Liver (tissue), 8 donors: ENCODE measurements at regions not wholly inside any gene's neighbourhood (a gene's known extent, or its start where the extent isn't known, plus 50 kb on each side); places are given as distances from the start of the nearest gene placed in this dataset.

ENCODE experiments used
- DNase-seq: peaks from one replicate; pipeline ENCODE4 v3.0.0-alpha.2; 2017; ENCODE audit warnings: low spot score
- H3K27ac ChIP-seq, 2 donors: one replicate each; pipeline ENCODE4 v1.7.0; 2013; ENCODE audit warnings: inconsistent platforms in 2 of 2, low read length in 2 of 2, control low read depth in 1 of 2, low read depth in 1 of 2, mild to moderate bottlenecking in 1 of 2
- H3K27me3 ChIP-seq, 4 donors: one replicate each; pipeline versions ENCODE4 v1.6.1 to v1.7.0; 2013; ENCODE audit warnings: low read length in 3 of 4, inconsistent platforms in 1 of 4, mild to moderate bottlenecking in 1 of 4, moderate library complexity in 1 of 4; ENCODE audit not compliant: control insufficient read depth in 4 of 4, insufficient read depth in 4 of 4
- H3K36me3 ChIP-seq, 4 donors: one replicate each; pipeline versions ENCODE4 v1.6.1 to v1.7.0; 2013; ENCODE audit warnings: low read length in 3 of 4, mild to moderate bottlenecking in 3 of 4, low read depth in 1 of 4, moderate library complexity in 1 of 4; ENCODE audit not compliant: control insufficient read depth in 4 of 4, insufficient read depth in 3 of 4
- H3K4me1 ChIP-seq, 4 donors: one replicate each; pipeline versions ENCODE4 v1.6.1 to v1.7.0; 2013; ENCODE audit warnings: low read length in 3 of 4, mild to moderate bottlenecking in 3 of 4, moderate library complexity in 1 of 4; ENCODE audit not compliant: control insufficient read depth in 4 of 4, insufficient read depth in 4 of 4
- H3K4me3 ChIP-seq, 3 donors: one replicate each; pipeline versions ENCODE4 v1.6.1 to v1.7.0; 2013; ENCODE audit warnings: low read length in 3 of 3, control low read depth in 1 of 3, low read depth in 1 of 3, mild to moderate bottlenecking in 1 of 3
- H3K9ac ChIP-seq, 2 donors: one replicate each; pipeline ENCODE4 v1.7.0; 2013; ENCODE audit warnings: low read length in 2 of 2, mild to moderate bottlenecking in 2 of 2, moderate library complexity in 2 of 2, control low read depth in 1 of 2, low read depth in 1 of 2
- H3K9me3 ChIP-seq, 4 donors: one replicate each; pipeline versions ENCODE4 v1.6.1 to v1.7.0; 2013; ENCODE audit warnings: low read length in 3 of 4; ENCODE audit not compliant: control insufficient read depth in 4 of 4
- EGR1 ChIP-seq, 2 donors: IDR thresholded peaks; 2 replicates each; pipeline ENCODE4 v1.6.1; 2016 to 2018; ENCODE audit warnings: antibody characterized with exemption in 2 of 2, low read depth in 2 of 2
- FOXA1 ChIP-seq: IDR thresholded peaks from 2 replicates; pipeline ENCODE4 v1.6.1; 2016; ENCODE audit warnings: antibody characterized with exemption
- FOXA2 ChIP-seq: IDR thresholded peaks from 2 replicates; pipeline ENCODE4 v1.6.1; 2016; ENCODE audit warnings: antibody characterized with exemption
- GABPA ChIP-seq, 2 donors: IDR thresholded peaks in 1 of 2; conservative IDR thresholded peaks in 1 of 2; 2 replicates each; pipeline ENCODE4 v1.6.1; 2016; ENCODE audit warnings: antibody characterized with exemption in 2 of 2, mild to moderate bottlenecking in 1 of 2, moderate library complexity in 1 of 2
- HNF4A ChIP-seq, 2 donors: conservative IDR thresholded peaks; 2 replicates each; pipeline ENCODE4 v1.6.1; 2016; ENCODE audit warnings: antibody characterized with exemption in 2 of 2, mild to moderate bottlenecking in 2 of 2
- HNF4G ChIP-seq: IDR thresholded peaks from 2 replicates; pipeline ENCODE4 v1.6.1; 2016; ENCODE audit warnings: antibody characterized with exemption
- NR2F2 ChIP-seq: IDR thresholded peaks from 2 replicates; pipeline ENCODE4 v1.6.1; 2016; ENCODE audit warnings: antibody characterized with exemption
- RAD21 ChIP-seq, 2 donors: IDR thresholded peaks; 2 replicates each; pipeline ENCODE4 v1.6.1; 2016; ENCODE audit warnings: antibody characterized with exemption in 2 of 2, mild to moderate bottlenecking in 2 of 2
- RXRA ChIP-seq, 2 donors: IDR thresholded peaks; 2 replicates each; pipeline ENCODE4 v1.6.1; 2017 to 2018; ENCODE audit warnings: antibody characterized with exemption in 2 of 2, mild to moderate bottlenecking in 1 of 2
- SP1 ChIP-seq: IDR thresholded peaks from 2 replicates; pipeline ENCODE4 v1.6.1; 2018; ENCODE audit warnings: antibody characterized with exemption, mild to moderate bottlenecking
- YY1 ChIP-seq: IDR thresholded peaks from 2 replicates; pipeline ENCODE4 v1.6.1; 2016; ENCODE audit warnings: antibody characterized with exemption, mild to moderate bottlenecking
- WGBS: extraction: QIAGEN DNeasy Blood & Tissue Kit; methylation state at CpG from one replicate; pipeline ENCODE4 v1.1.7; 2013; 5-methylcytosine and 5-hydroxymethylcytosine counted together
- TF ChIP-seq, protein P1 (sequence below): IDR thresholded peaks from 2 replicates; pipeline ENCODE4 v1.6.1; 2016; ENCODE audit warnings: antibody characterized with exemption
- TF ChIP-seq, protein P2 (sequence below): IDR thresholded peaks from 2 replicates; pipeline ENCODE4 v1.6.1; 2016; ENCODE audit warnings: antibody characterized with exemption, mild to moderate bottlenecking
- TF ChIP-seq, protein P3 (sequence below): fragments of 150-350 bp; IDR thresholded peaks from 2 replicates; pipeline ENCODE4 v1.5.1; 2017; ENCODE audit warnings: improper control_type of control experiment, low read depth, low read length; ENCODE audit not compliant: missing input control
- TF ChIP-seq, protein P4 (sequence below): IDR thresholded peaks from 2 replicates; pipeline ENCODE4 v1.6.1; 2016; ENCODE audit warnings: antibody characterized with exemption
- donor health status: healthy.
- donor health status: healthy.
- donor health status: healthy.
- donor health status: healthy.
- donor health status: healthy.

DNA sequence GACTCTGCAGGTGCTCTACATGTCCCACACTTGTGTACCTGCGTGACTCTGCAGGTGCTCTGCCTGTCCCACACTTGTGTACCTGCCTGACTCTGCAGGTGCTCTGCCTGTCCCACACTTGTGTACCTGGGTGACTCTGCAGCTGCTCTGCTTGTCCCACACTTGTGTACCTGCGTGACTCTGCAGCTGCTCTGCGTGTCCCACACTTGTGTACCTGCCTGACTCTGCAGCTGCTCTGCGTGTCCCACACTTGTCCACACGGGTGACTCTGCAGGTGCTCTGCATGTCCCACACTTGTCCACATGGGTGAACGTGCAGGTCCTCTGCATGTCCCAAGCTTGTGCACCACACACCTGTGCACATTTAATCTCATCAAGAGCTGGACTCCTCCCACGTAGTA lies 576.7 kb upstream of the SALL3 start:
- no peaks in the 10 kb centered on the region for H3K4me1 ChIP-seq

DNA sequence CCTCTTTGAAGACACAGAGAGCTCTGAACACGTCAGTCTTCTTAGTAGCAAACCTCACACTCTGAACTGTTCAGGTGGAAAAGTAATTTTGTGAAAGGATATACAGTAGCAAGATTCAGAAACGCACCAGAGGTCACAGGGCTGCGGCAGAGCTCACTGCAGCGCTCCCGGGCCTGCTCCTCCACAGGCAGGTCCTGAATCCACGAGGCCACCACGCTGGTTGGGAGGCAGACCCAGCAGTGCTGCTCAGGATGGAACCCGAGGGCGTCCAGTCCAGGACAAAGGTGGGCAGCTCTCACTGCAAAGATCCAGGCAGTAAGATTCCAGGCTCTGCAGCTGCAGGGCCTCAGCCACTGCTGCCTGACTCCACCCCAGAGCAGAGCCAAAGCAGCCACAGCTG lies 576.2 kb upstream of the SALL3 start:
- no peaks in the 10 kb centered on the region for H3K27me3 ChIP-seq
- no peaks in the 10 kb centered on the region for H3K36me3 ChIP-seq
- DNase-seq = no peak
- no peaks in the 10 kb centered on the region for H3K4me1 ChIP-seq
- no peak overlapping the region for H3K4me3 ChIP-seq
- no peak overlapping the region for H3K9ac ChIP-seq
- TF ChIP-seq, protein P1, sequence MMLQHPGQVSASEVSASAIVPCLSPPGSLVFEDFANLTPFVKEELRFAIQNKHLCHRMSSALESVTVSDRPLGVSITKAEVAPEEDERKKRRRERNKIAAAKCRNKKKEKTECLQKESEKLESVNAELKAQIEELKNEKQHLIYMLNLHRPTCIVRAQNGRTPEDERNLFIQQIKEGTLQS = no peak
- TF ChIP-seq HNF4A (conservative IDR thresholded peaks at IDR 0.05) = no peak
- no peak for TF ChIP-seq RXRA (IDR thresholded peaks at IDR 0.05)
- TF ChIP-seq, protein P2, sequence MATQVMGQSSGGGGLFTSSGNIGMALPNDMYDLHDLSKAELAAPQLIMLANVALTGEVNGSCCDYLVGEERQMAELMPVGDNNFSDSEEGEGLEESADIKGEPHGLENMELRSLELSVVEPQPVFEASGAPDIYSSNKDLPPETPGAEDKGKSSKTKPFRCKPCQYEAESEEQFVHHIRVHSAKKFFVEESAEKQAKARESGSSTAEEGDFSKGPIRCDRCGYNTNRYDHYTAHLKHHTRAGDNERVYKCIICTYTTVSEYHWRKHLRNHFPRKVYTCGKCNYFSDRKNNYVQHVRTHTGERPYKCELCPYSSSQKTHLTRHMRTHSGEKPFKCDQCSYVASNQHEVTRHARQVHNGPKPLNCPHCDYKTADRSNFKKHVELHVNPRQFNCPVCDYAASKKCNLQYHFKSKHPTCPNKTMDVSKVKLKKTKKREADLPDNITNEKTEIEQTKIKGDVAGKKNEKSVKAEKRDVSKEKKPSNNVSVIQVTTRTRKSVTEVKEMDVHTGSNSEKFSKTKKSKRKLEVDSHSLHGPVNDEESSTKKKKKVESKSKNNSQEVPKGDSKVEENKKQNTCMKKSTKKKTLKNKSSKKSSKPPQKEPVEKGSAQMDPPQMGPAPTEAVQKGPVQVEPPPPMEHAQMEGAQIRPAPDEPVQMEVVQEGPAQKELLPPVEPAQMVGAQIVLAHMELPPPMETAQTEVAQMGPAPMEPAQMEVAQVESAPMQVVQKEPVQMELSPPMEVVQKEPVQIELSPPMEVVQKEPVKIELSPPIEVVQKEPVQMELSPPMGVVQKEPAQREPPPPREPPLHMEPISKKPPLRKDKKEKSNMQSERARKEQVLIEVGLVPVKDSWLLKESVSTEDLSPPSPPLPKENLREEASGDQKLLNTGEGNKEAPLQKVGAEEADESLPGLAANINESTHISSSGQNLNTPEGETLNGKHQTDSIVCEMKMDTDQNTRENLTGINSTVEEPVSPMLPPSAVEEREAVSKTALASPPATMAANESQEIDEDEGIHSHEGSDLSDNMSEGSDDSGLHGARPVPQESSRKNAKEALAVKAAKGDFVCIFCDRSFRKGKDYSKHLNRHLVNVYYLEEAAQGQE = no peak
- TF ChIP-seq FOXA2 = no peak
- no peak for TF ChIP-seq FOXA1
- no peak for TF ChIP-seq GABPA (IDR thresholded peaks at IDR 0.05 in 1 of 2, conservative IDR thresholded peaks at IDR 0.05 in 1 of 2)
- no peak for TF ChIP-seq RAD21 (IDR thresholded peaks at IDR 0.05)
- TF ChIP-seq NR2F2 = no peak
- TF ChIP-seq SP1 = no peak
- no peak for TF ChIP-seq YY1
- 55% methylated on average over 9 of the region's 9 CpGs for WGBS
- peaks cover 0 to 3% (median 0%) of the 10 kb centered on the region in 4 donors for H3K9me3 ChIP-seq
- no peak overlapping the region for H3K27ac ChIP-seq

More for the DNA sequence above, 576.7 kb upstream of the SALL3 start:
- H3K27ac ChIP-seq = no peak overlapping the region
- H3K27me3 ChIP-seq = no peaks in the 10 kb centered on the region
- peaks cover 0 to 3% (median 0%) of the 10 kb centered on the region in 4 donors for H3K9me3 ChIP-seq
- no peak for DNase-seq
- H3K36me3 ChIP-seq = no peaks in the 10 kb centered on the region
- TF ChIP-seq, protein P3, sequence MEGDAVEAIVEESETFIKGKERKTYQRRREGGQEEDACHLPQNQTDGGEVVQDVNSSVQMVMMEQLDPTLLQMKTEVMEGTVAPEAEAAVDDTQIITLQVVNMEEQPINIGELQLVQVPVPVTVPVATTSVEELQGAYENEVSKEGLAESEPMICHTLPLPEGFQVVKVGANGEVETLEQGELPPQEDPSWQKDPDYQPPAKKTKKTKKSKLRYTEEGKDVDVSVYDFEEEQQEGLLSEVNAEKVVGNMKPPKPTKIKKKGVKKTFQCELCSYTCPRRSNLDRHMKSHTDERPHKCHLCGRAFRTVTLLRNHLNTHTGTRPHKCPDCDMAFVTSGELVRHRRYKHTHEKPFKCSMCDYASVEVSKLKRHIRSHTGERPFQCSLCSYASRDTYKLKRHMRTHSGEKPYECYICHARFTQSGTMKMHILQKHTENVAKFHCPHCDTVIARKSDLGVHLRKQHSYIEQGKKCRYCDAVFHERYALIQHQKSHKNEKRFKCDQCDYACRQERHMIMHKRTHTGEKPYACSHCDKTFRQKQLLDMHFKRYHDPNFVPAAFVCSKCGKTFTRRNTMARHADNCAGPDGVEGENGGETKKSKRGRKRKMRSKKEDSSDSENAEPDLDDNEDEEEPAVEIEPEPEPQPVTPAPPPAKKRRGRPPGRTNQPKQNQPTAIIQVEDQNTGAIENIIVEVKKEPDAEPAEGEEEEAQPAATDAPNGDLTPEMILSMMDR = no peak
- TF ChIP-seq FOXA1 (no peak), EGR1 (IDR thresholded peaks at IDR 0.05; ENCODE audit: low read depth in 2 of 2) (no peak), NR2F2 (no peak), FOXA2 (no peak), HNF4G (no peak), YY1 (no peak), RXRA (IDR thresholded peaks at IDR 0.05) (no peak)
- TF ChIP-seq, protein P4, sequence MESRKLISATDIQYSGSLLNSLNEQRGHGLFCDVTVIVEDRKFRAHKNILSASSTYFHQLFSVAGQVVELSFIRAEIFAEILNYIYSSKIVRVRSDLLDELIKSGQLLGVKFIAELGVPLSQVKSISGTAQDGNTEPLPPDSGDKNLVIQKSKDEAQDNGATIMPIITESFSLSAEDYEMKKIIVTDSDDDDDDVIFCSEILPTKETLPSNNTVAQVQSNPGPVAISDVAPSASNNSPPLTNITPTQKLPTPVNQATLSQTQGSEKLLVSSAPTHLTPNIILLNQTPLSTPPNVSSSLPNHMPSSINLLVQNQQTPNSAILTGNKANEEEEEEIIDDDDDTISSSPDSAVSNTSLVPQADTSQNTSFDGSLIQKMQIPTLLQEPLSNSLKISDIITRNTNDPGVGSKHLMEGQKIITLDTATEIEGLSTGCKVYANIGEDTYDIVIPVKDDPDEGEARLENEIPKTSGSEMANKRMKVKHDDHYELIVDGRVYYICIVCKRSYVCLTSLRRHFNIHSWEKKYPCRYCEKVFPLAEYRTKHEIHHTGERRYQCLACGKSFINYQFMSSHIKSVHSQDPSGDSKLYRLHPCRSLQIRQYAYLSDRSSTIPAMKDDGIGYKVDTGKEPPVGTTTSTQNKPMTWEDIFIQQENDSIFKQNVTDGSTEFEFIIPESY = no peak
- TF ChIP-seq, protein P2 = no peak
- H3K9ac ChIP-seq = no peak overlapping the region
- H3K4me3 ChIP-seq = no peak overlapping the region
- WGBS = 65% methylated on average over 7 of the region's 7 CpGs
